Neuronal stem cell (in vitro differentiated cells): ENCODE measurements at regions not wholly inside any gene's neighbourhood (a gene's known extent, or its start where the extent isn't known, plus 50 kb on each side); places are given as distances from the start of the nearest gene placed in this dataset.
"Not testable (repeated sequence)": the region's sequence is repeated elsewhere in the genome, so short reads cannot be mapped to it uniquely, and the experiment has no call there.

ENCODE experiments used
- DNase-seq: peaks from one replicate; pipeline ENCODE4 v3.0.0-alpha.2; 2013; ENCODE audit warnings: low spot score
- H2AFZ ChIP-seq: one replicate; pipeline ENCODE4 v1.6.1; 2013; ENCODE audit warnings: mild to moderate bottlenecking, low read length, inconsistent platforms
- H2AK5ac ChIP-seq: 2 replicates; pipeline ENCODE4 v1.6.1; 2013; ENCODE audit warnings: low read depth, mild to moderate bottlenecking, inconsistent platforms, low read length, moderate library complexity, mixed read lengths
- H2BK120ac ChIP-seq: 2 replicates; pipeline ENCODE4 v1.6.1; 2013; ENCODE audit warnings: low read depth, mild to moderate bottlenecking, inconsistent platforms, low read length, moderate library complexity, mixed read lengths
- H2BK12ac ChIP-seq: one replicate; pipeline ENCODE4 v1.6.1; 2013; ENCODE audit warnings: low read length, inconsistent platforms
- H2BK15ac ChIP-seq: 2 replicates; pipeline ENCODE4 v1.6.1; 2013; ENCODE audit warnings: mild to moderate bottlenecking, low read length, inconsistent platforms, mixed read lengths
- H2BK5ac ChIP-seq: one replicate; pipeline ENCODE4 v1.6.1; 2013; ENCODE audit warnings: inconsistent platforms, mild to moderate bottlenecking, low read length, moderate library complexity
- H3K14ac ChIP-seq: one replicate; pipeline ENCODE4 v1.6.1; 2013; ENCODE audit warnings: low read length, inconsistent platforms
- H3K18ac ChIP-seq: 2 replicates; pipeline ENCODE4 v1.6.1; 2013; ENCODE audit warnings: low read length, inconsistent platforms
- H3K23ac ChIP-seq: 2 replicates; pipeline ENCODE4 v1.6.1; 2013; ENCODE audit warnings: low read depth, mild to moderate bottlenecking, mixed read lengths, low read length, inconsistent platforms; ENCODE audit not compliant: poor library complexity
- H3K27ac ChIP-seq: replicated peaks from 3 replicates; pipeline ENCODE4 v1.5.1; 2013; ENCODE audit warnings: low read length, inconsistent platforms
- H3K27me3 ChIP-seq, 3 experiments: 2 replicates each; pipeline ENCODE4 v1.6.1; 2013; ENCODE audit warnings: low read length in 3 of 3, mild to moderate bottlenecking in 2 of 3, inconsistent platforms in 1 of 3, low read depth in 1 of 3, mixed read lengths in 1 of 3, moderate library complexity in 1 of 3; ENCODE audit not compliant: control insufficient read depth in 3 of 3, insufficient read depth in 3 of 3
- H3K36me3 ChIP-seq, 2 donors: replicated peaks in 1 of 2; 2 replicates each; pipeline ENCODE4 v1.6.1; 2013; ENCODE audit warnings: low read length in 2 of 2; ENCODE audit not compliant: control insufficient read depth in 2 of 2, insufficient read depth in 2 of 2
- H3K4ac ChIP-seq: 2 replicates; pipeline ENCODE4 v1.6.1; 2013; ENCODE audit warnings: inconsistent platforms, mild to moderate bottlenecking, low read length, moderate library complexity
- H3K4me1 ChIP-seq, 2 donors: 1 replicate in 1 of 2; 2 replicates in 1 of 2; pipeline ENCODE4 v1.6.1; 2013; ENCODE audit warnings: low read length in 2 of 2, low read depth in 1 of 2; ENCODE audit not compliant: control insufficient read depth in 2 of 2, insufficient read depth in 1 of 2
- H3K4me2 ChIP-seq: one replicate; pipeline ENCODE4 v1.6.1; 2013; ENCODE audit warnings: mild to moderate bottlenecking, low read length, inconsistent platforms; ENCODE audit not compliant: insufficient read depth, poor library complexity, severe bottlenecking
- H3K4me3 ChIP-seq, 2 donors: 2 replicates each; pipeline ENCODE4 v1.5.1; 2013; ENCODE audit warnings: low read length in 2 of 2, mild to moderate bottlenecking in 2 of 2, inconsistent platforms in 1 of 2, moderate library complexity in 1 of 2
- H3K79me1 ChIP-seq: one replicate; pipeline ENCODE4 v1.6.1; 2013; ENCODE audit warnings: low read depth, mild to moderate bottlenecking, inconsistent platforms, low read length, moderate library complexity
- H3K9ac ChIP-seq: one replicate; pipeline ENCODE4 v1.6.1; 2013; ENCODE audit warnings: mild to moderate bottlenecking, low read depth, low read length, inconsistent platforms; ENCODE audit not compliant: poor library complexity
- H3K9me3 ChIP-seq, 2 donors: replicated peaks in 1 of 2; 2 replicates each; pipeline versions ENCODE3 to v1.6.1; 2013; ENCODE audit warnings: low read length in 2 of 2, mild to moderate bottlenecking in 2 of 2, inconsistent platforms in 1 of 2, low read depth in 1 of 2, mixed read lengths in 1 of 2, moderate library complexity in 1 of 2; ENCODE audit not compliant: control insufficient read depth in 2 of 2, insufficient read depth in 1 of 2
- H4K8ac ChIP-seq: one replicate; pipeline ENCODE4 v1.6.1; 2013; ENCODE audit warnings: low read depth, mild to moderate bottlenecking, inconsistent platforms, low read length, moderate library complexity
- H4K91ac ChIP-seq: one replicate; pipeline ENCODE4 v1.6.1; 2013; ENCODE audit warnings: low read length, low read depth, mild to moderate bottlenecking, inconsistent platforms; ENCODE audit not compliant: poor library complexity
- whole genome bisulfite sequencing, 2 donors: extraction: QIAGEN DNeasy Blood & Tissue Kit; methylation state at CpG; one replicate each; pipeline ENCODE4 v1.1.7; 2013; ENCODE audit warnings: missing lambda C conversion rate in 2 of 2, mixed read lengths in 1 of 2; ENCODE audit not compliant: insufficient read length in 2 of 2, insufficient replicate concordance in 1 of 2; ENCODE audit errors: extremely low coverage in 2 of 2; 5-methylcytosine and 5-hydroxymethylcytosine counted together

- no peak for DNase-seq
- no CpG with 5 or more reads among the region's 4 CpGs for WGBS, 2 donors
- H3K36me3 ChIP-seq, result no peaks in the 10 kb centered on the region
- peaks cover 0 to 3% of the 10 kb centered on the region in 2 donors for H3K4me1 ChIP-seq
- H3K4me3 ChIP-seq, result no peak overlapping the region
- H3K27ac ChIP-seq, result no peak overlapping the region
- no peak overlapping the region for H2AFZ ChIP-seq
- peaks cover 0 to 10% (median 0%) of the 10 kb centered on the region in 3 experiments for H3K27me3 ChIP-seq
- H3K4me2 ChIP-seq, result no peak overlapping the region
- H3K23ac ChIP-seq, result no peak overlapping the region
- no peak overlapping the region for H2BK120ac ChIP-seq
- no peak overlapping the region for H3K9ac ChIP-seq
- no peak overlapping the region for H3K18ac ChIP-seq
- H4K8ac ChIP-seq, result no peak overlapping the region
- H2AK5ac ChIP-seq, result no peak overlapping the region
- no peak overlapping the region for H2BK15ac ChIP-seq
- H4K91ac ChIP-seq, result no peak overlapping the region
- no peak overlapping the region for H2BK5ac ChIP-seq
- H3K79me1 ChIP-seq, result no peaks in the 10 kb centered on the region
- H3K9me3 ChIP-seq, result no peaks in the 10 kb centered on the region
- H3K4ac ChIP-seq, result no peak overlapping the region
- H2BK12ac ChIP-seq, result no peak overlapping the region
- no peak overlapping the region for H3K14ac ChIP-seq
Measured at GRCh38 chr1:182229451-182229850, 162.1 kb downstream of the GLUL start.

GRCh38 chr1:182227864-182228547 lies 163.6 kb downstream of the GLUL start:
- DNase-seq, result no peak
- Histone ChIP-seq H2BK15ac (no peak overlapping the region), H3K9me3 (no peaks in the 10 kb centered on the region), H3K4me2 (no peak overlapping the region), H2BK120ac (no peak overlapping the region), H3K36me3 (no peaks in the 10 kb centered on the region), H2AFZ (no peak overlapping the region), H4K8ac (no peak overlapping the region), H4K91ac (no peak overlapping the region), H3K4me3 (no peak overlapping the region), H3K4ac (no peak overlapping the region), H2BK12ac (no peak overlapping the region), H3K9ac (no peak overlapping the region), H2AK5ac (no peak overlapping the region), H3K4me1 (peaks cover 0 to 3% of the 10 kb centered on the region in 2 donors), H3K79me1 (no peaks in the 10 kb centered on the region), H2BK5ac (no peak overlapping the region), H3K23ac (no peak overlapping the region), H3K14ac (no peak overlapping the region), H3K27ac (no peak overlapping the region), H3K18ac (no peak overlapping the region), H3K27me3 (peaks cover 0 to 5% (median 0%) of the 10 kb centered on the region in 3 experiments)
- no CpG with 5 or more reads among the region's 4 CpGs for WGBS, 2 donors

- no peak overlapping the region for H3K27ac ChIP-seq
- no peak overlapping the region for H4K8ac ChIP-seq
- WGBS, 2 donors, result no CpG with 5 or more reads among the region's 2 CpGs
- H4K91ac ChIP-seq, result no peak overlapping the region
- H2BK120ac ChIP-seq, result no peak overlapping the region
- no peak overlapping the region for H3K4me2 ChIP-seq
- no peak overlapping the region for H3K23ac ChIP-seq
- no peak overlapping the region for H2AFZ ChIP-seq
- H2BK5ac ChIP-seq, result no peak overlapping the region
- H3K36me3 ChIP-seq, result no peaks in the 10 kb centered on the region
- H3K4me3 ChIP-seq, result no peak overlapping the region
- H3K14ac ChIP-seq, result no peak overlapping the region
- H3K9me3 ChIP-seq, result no peaks in the 10 kb centered on the region
- H3K9ac ChIP-seq, result no peak overlapping the region
- no peak overlapping the region for H2BK15ac ChIP-seq
- no peak overlapping the region for H3K4ac ChIP-seq
- no peaks in the 10 kb centered on the region for H3K79me1 ChIP-seq
- H3K4me1 ChIP-seq, result peaks cover 0 to 3% of the 10 kb centered on the region in 2 donors
- no peak overlapping the region for H3K18ac ChIP-seq
- H2AK5ac ChIP-seq, result no peak overlapping the region
- H2BK12ac ChIP-seq, result no peak overlapping the region
- no peaks in the 10 kb centered on the region for H3K27me3 ChIP-seq
- no peak for DNase-seq
Measured at GRCh38 chr1:182226618-182227017, 165.0 kb downstream of the GLUL start.

GRCh38 chr1:182225755-182226154 lies 164.2 kb upstream of the ZNF648 start:
- H3K4me1 ChIP-seq, H3K27ac ChIP-seq, H3K23ac ChIP-seq, H3K9me3 ChIP-seq, H4K8ac ChIP-seq, H3K79me1 ChIP-seq, H3K14ac ChIP-seq, H3K4ac ChIP-seq, H3K27me3 ChIP-seq, H2AK5ac ChIP-seq, H3K18ac ChIP-seq, H2BK120ac ChIP-seq, H3K36me3 ChIP-seq, H3K4me2 ChIP-seq, H2BK15ac ChIP-seq, H3K9ac ChIP-seq, H2BK12ac ChIP-seq, DNase-seq, H3K4me3 ChIP-seq, H2BK5ac ChIP-seq, H2AFZ ChIP-seq, H4K91ac ChIP-seq: not testable (repeated sequence)
- no CpG with 5 or more reads among the region's 3 CpGs for WGBS, 2 donors
